HG03558 (cell line): ENCODE measurements at regions not wholly inside any gene's neighbourhood (a gene's known extent, or its start where the extent isn't known, plus 50 kb on each side); places are given as distances from the start of the nearest gene placed in this dataset.
A peak's percentile ranks its signal among the peaks of the same experiment; 100 is the strongest.

Source experiments
- ATAC-seq: cut with Tn5 transposase; IDR thresholded peaks from one replicate; pipeline ENCODE4 v1.9.1; 2021; ENCODE audit warnings: moderate number of reproducible peaks; ENCODE audit not compliant: unreplicated experiment; ENCODE audit errors: extremely low read depth

GRCh38 chr7:116310141-116310540, 99.8 kb downstream of the TES start:
- ATAC-seq: no peak

GRCh38 chr7:116311259-116311658, 100.9 kb downstream of the TES start:
- no peak for ATAC-seq

GRCh38 chr7:116311816-116312471, 101.6 kb downstream of the TES start:
- ATAC-seq: no peak

GRCh38 chr7:116315293-116315692, 105.0 kb downstream of the TES start:
- ATAC-seq: no peak

- no peak for ATAC-seq
Measured at GRCh38 chr7:116315803-116316202, 105.5 kb downstream of the TES start.

GRCh38 chr7:116316838-116317628, 106.7 kb downstream of the TES start:
- ATAC-seq: peak; percentile 82

GRCh38 chr7:116317907-116318306, 107.6 kb downstream of the TES start:
- no peak for ATAC-seq

GRCh38 chr7:116322541-116322940, 112.2 kb downstream of the TES start:
- no peak for ATAC-seq

GRCh38 chr7:116324582-116324981, 114.2 kb downstream of the TES start:
- ATAC-seq: no peak

GRCh38 chr7:116325517-116325916, 115.2 kb downstream of the TES start:
- ATAC-seq: no peak

- no peak for ATAC-seq
Measured at GRCh38 chr7:116327135-116327534, 116.8 kb downstream of the TES start.

GRCh38 chr7:116327752-116328151, 117.4 kb downstream of the TES start:
- no peak for ATAC-seq

- no peak for ATAC-seq
Measured at GRCh38 chr7:116328161-116328560, 117.8 kb downstream of the TES start.

- ATAC-seq: no peak
Measured at GRCh38 chr7:116329686-116330503, 119.6 kb downstream of the TES start.

GRCh38 chr7:116331020-116331419, 120.7 kb downstream of the TES start:
- ATAC-seq: no peak

GRCh38 chr7:116332766-116333165, 122.4 kb downstream of the TES start:
- ATAC-seq: no peak

GRCh38 chr7:116334555-116334954, 124.2 kb downstream of the TES start:
- no peak for ATAC-seq

- no peak for ATAC-seq
Measured at GRCh38 chr7:116337018-116337417, 126.7 kb downstream of the TES start.

GRCh38 chr7:116337800-116338199, 127.5 kb downstream of the TES start:
- no peak for ATAC-seq

GRCh38 chr7:116339564-116339963, 129.2 kb downstream of the TES start:
- no peak for ATAC-seq
